OCI-LY3 (cell line): ENCODE measurements at regions not wholly inside any gene's neighbourhood (a gene's known extent, or its start where the extent isn't known, plus 50 kb on each side); places are given as distances from the start of the nearest gene placed in this dataset.

Source experiments
- CTCF ChIP-seq: fragments of 200-600, 300-600 bp; sonication (generic); IDR thresholded peaks from 2 replicates; pipeline ENCODE4 v1.5.1; 2014; ENCODE audit warnings: antibody characterized with exemption, low read length, low read depth
- EZH2phosphoT487 ChIP-seq: fragments of 200-600 bp; shearing (Covaris generic); IDR thresholded peaks from 2 replicates; pipeline ENCODE4 v1.6.1; 2018; ENCODE audit warnings: antibody characterized with exemption, mixed run types, low read depth

GRCh38 chr2:20511130-20511529, 64.3 kb downstream of the RHOB start:
- TF ChIP-seq EZH2phosphoT487 (no peak), CTCF (no peak)
